ENCODE measurements at regions not wholly inside any gene's neighbourhood (a gene's known extent, or its start where the extent isn't known, plus 50 kb on each side); places are given as distances from the start of the nearest gene placed in this dataset.

GRCh38 chr14:89661392-89661791 lies 244.4 kb upstream of the FOXN3 start:
- no peak for TF ChIP-seq POLR2AphosphoS5 (IDR thresholded peaks at IDR 0.05)
- TF ChIP-seq CTCF (IDR thresholded peaks at IDR 0.05) = no peak
- no peak for TF ChIP-seq POLR2A (IDR thresholded peaks at IDR 0.05; ENCODE audit: low read depth)
- TF ChIP-seq EP300 (IDR thresholded peaks at IDR 0.05) = no peak

Measured in esophagus muscularis mucosa (tissue), 4 donors.